Smooth muscle cell (in vitro differentiated cells): ENCODE measurements at regions not wholly inside any gene's neighbourhood (a gene's known extent, or its start where the extent isn't known, plus 50 kb on each side); places are given as distances from the start of the nearest gene placed in this dataset.

ENCODE experiments used
- DNase-seq: peaks from one replicate; lab custom pipeline; 2025; ENCODE audit not compliant: unreplicated experiment; lab: John Stamatoyannopoulos, UW
- H2AFZ ChIP-seq: fragments of 200-600 bp; sonication (generic); 2 replicates; pipeline ENCODE4 v1.6.0; 2016; ENCODE audit warnings: antibody characterized with exemption, low read depth, mild to moderate bottlenecking
- H3F3A ChIP-seq: fragments of 200-600 bp; sonication (generic); 2 replicates; pipeline ENCODE4 v1.6.0; 2017; ENCODE audit warnings: antibody characterized with exemption, low read depth
- H3K27ac ChIP-seq: fragments of 200-600 bp; sonication (generic); 2 replicates; pipeline ENCODE4 v1.5.1; 2016; ENCODE audit warnings: low read depth, mild to moderate bottlenecking
- H3K27me3 ChIP-seq: fragments of 200-600 bp; sonication (generic); 2 replicates; pipeline ENCODE4 v1.6.1; 2016; ENCODE audit warnings: low read depth, mild to moderate bottlenecking
- H3K36me3 ChIP-seq: fragments of 200-600 bp; sonication (generic); 2 replicates; pipeline ENCODE4 v1.5.1; 2016; ENCODE audit warnings: low read depth
- H3K4me1 ChIP-seq: fragments of 200-600 bp; sonication (generic); 2 replicates; pipeline ENCODE4 v1.5.1; 2016; ENCODE audit warnings: low read depth
- H3K4me2 ChIP-seq: fragments of 200-600 bp; sonication (generic); 2 replicates; pipeline ENCODE4 v1.6.0; 2016; ENCODE audit warnings: mild to moderate bottlenecking
- H3K4me3 ChIP-seq: fragments of 200-600 bp; sonication (generic); 2 replicates; pipeline ENCODE4 v1.5.1; 2016; ENCODE audit warnings: mild to moderate bottlenecking
- H3K79me2 ChIP-seq: fragments of 200-600 bp; sonication (generic); 2 replicates; pipeline ENCODE4 v1.6.0; 2016; ENCODE audit warnings: low read depth, mild to moderate bottlenecking
- H3K9ac ChIP-seq: fragments of 200-600 bp; sonication (generic); 2 replicates; pipeline ENCODE4 v1.6.0; 2016; ENCODE audit warnings: low read depth
- H3K9me3 ChIP-seq: fragments of 200-600 bp; sonication (generic); replicated peaks from 2 replicates; pipeline ENCODE4 v1.5.1; 2016; ENCODE audit warnings: low read depth
- H4K20me1 ChIP-seq: fragments of 200-600 bp; sonication (generic); 2 replicates; pipeline ENCODE4 v1.6.0; 2016; ENCODE audit warnings: low read depth
- WGBS: methylation state at CpG from one replicate; pipeline ENCODE4 v1.1.7; 2016; ENCODE audit warnings: low lambda C conversion rate; 5-methylcytosine and 5-hydroxymethylcytosine counted together
- TF ChIP-seq, protein P1 (sequence below): fragments of 200-600 bp; sonication (generic); IDR thresholded peaks from 2 replicates; pipeline ENCODE4 v1.5.1; 2017; ENCODE audit warnings: borderline replicate concordance, mild to moderate bottlenecking, antibody characterized with exemption; ENCODE audit not compliant: insufficient read depth, poor library complexity, severe bottlenecking

GRCh38 chr13:40236566-40237168 lies 429.8 kb downstream of the FOXO1 start:
- H3K9ac ChIP-seq: no peak overlapping the region
- WGBS: 80% methylated on average over 12 of the region's 12 CpGs
- no peaks in the 10 kb centered on the region for H4K20me1 ChIP-seq
- H3K36me3 ChIP-seq: no peaks in the 10 kb centered on the region
- H3K4me3 ChIP-seq: no peak overlapping the region
- no peaks in the 10 kb centered on the region for H3K9me3 ChIP-seq
- H3K4me1 ChIP-seq: peaks cover 11% of the 10 kb centered on the region
- TF ChIP-seq, protein P1, sequence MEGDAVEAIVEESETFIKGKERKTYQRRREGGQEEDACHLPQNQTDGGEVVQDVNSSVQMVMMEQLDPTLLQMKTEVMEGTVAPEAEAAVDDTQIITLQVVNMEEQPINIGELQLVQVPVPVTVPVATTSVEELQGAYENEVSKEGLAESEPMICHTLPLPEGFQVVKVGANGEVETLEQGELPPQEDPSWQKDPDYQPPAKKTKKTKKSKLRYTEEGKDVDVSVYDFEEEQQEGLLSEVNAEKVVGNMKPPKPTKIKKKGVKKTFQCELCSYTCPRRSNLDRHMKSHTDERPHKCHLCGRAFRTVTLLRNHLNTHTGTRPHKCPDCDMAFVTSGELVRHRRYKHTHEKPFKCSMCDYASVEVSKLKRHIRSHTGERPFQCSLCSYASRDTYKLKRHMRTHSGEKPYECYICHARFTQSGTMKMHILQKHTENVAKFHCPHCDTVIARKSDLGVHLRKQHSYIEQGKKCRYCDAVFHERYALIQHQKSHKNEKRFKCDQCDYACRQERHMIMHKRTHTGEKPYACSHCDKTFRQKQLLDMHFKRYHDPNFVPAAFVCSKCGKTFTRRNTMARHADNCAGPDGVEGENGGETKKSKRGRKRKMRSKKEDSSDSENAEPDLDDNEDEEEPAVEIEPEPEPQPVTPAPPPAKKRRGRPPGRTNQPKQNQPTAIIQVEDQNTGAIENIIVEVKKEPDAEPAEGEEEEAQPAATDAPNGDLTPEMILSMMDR: no peak
- no peaks in the 10 kb centered on the region for H3F3A ChIP-seq
- no peaks in the 10 kb centered on the region for H3K79me2 ChIP-seq
- no peak overlapping the region for H3K27ac ChIP-seq
- H3K4me2 ChIP-seq: no peak overlapping the region
- no peaks in the 10 kb centered on the region for H3K27me3 ChIP-seq
- no peak overlapping the region for H2AFZ ChIP-seq
- DNase-seq: no peak

GRCh38 chr13:40238761-40239160 lies 427.7 kb downstream of the FOXO1 start:
- Histone ChIP-seq H3K9me3 (no peaks in the 10 kb centered on the region), H3K4me2 (no peak overlapping the region), H3K27ac (no peak overlapping the region), H4K20me1 (no peaks in the 10 kb centered on the region), H2AFZ (no peak overlapping the region), H3K4me1 (no peaks in the 10 kb centered on the region), H3K79me2 (no peaks in the 10 kb centered on the region), H3K27me3 (no peaks in the 10 kb centered on the region), H3F3A (no peaks in the 10 kb centered on the region), H3K36me3 (no peaks in the 10 kb centered on the region), H3K4me3 (no peak overlapping the region), H3K9ac (no peak overlapping the region)
- TF ChIP-seq, protein P1: no peak
- 95% methylated on average over 3 of the region's 3 CpGs for WGBS
- no peak for DNase-seq

DNA sequence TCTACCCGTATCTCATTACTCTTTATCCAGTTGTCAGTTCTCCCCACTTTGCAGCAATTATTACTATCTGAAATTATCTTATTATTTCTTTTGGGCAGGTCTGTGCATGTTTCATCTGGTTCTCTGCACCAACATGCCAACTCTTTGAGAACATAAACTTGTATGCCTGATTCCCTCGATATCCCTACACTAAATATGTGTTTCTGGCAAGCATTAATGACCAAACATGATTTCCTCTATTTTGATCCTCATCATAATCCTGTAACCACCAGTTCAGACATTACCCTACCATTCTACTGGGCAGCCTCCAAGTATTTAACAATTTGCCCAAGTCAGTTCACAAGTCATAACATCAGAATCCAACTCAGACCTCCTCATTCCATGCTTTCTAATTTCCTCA lies 426.1 kb downstream of the FOXO1 start:
- no peaks in the 10 kb centered on the region for H3K4me1 ChIP-seq
- H3K79me2 ChIP-seq: no peaks in the 10 kb centered on the region
- no peaks in the 10 kb centered on the region for H3K27me3 ChIP-seq
- no peaks in the 10 kb centered on the region for H3K9me3 ChIP-seq
- 95% methylated on average over 2 of the region's 2 CpGs for WGBS
- no peak overlapping the region for H3K9ac ChIP-seq
- H2AFZ ChIP-seq: no peak overlapping the region
- H3K27ac ChIP-seq: no peak overlapping the region
- TF ChIP-seq, protein P1: no peak
- no peaks in the 10 kb centered on the region for H4K20me1 ChIP-seq
- H3K36me3 ChIP-seq: no peaks in the 10 kb centered on the region
- no peak overlapping the region for H3K4me2 ChIP-seq
- no peak overlapping the region for H3K4me3 ChIP-seq
- no peaks in the 10 kb centered on the region for H3F3A ChIP-seq
- no peak for DNase-seq

GRCh38 chr13:40241125-40241798 lies 425.2 kb downstream of the FOXO1 start:
- Histone ChIP-seq H3K9me3 (no peaks in the 10 kb centered on the region), H3K4me3 (no peak overlapping the region), H3K4me1 (no peaks in the 10 kb centered on the region), H3K4me2 (no peak overlapping the region), H3K79me2 (no peaks in the 10 kb centered on the region), H3K27ac (no peak overlapping the region), H3K36me3 (no peaks in the 10 kb centered on the region), H3K27me3 (no peaks in the 10 kb centered on the region), H3K9ac (no peak overlapping the region), H3F3A (no peaks in the 10 kb centered on the region), H4K20me1 (no peaks in the 10 kb centered on the region), H2AFZ (no peak overlapping the region)
- WGBS: 91% methylated on average over 3 of the region's 3 CpGs
- TF ChIP-seq, protein P1: no peak
- no peak for DNase-seq
